HG03575 (cell line): ENCODE measurements at regions not wholly inside any gene's neighbourhood (a gene's known extent, or its start where the extent isn't known, plus 50 kb on each side); places are given as distances from the start of the nearest gene placed in this dataset.

Experiments
- ATAC-seq: cut with Tn5 transposase; IDR thresholded peaks from one replicate; pipeline ENCODE4 v1.9.1; 2021; ENCODE audit not compliant: unreplicated experiment, insufficient number of reproducible peaks, low FRiP score; ENCODE audit errors: extremely low read depth

- ATAC-seq, result no peak
Measured at GRCh38 chr2:222146488-222146887, 152.3 kb downstream of the PAX3 start.

DNA sequence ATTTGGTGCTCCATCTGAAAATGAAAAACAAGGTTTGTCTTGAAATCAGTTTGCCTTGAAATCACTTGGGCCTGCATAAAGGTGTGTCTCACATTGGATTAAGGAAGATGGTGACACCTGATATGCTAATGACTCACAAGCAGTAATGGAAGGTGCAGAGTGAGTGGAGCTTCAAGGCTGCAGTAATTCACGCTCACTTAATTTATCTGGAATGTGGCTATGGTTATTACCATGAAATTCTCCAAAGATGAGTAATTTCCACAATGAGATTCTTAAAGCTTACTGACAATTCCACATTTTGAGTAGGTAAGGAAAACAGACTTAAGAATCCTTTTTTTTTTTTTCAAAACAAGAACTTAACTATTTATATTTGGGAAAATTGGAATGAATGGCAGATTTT lies 156.8 kb downstream of the PAX3 start:
- no peak for ATAC-seq

DNA sequence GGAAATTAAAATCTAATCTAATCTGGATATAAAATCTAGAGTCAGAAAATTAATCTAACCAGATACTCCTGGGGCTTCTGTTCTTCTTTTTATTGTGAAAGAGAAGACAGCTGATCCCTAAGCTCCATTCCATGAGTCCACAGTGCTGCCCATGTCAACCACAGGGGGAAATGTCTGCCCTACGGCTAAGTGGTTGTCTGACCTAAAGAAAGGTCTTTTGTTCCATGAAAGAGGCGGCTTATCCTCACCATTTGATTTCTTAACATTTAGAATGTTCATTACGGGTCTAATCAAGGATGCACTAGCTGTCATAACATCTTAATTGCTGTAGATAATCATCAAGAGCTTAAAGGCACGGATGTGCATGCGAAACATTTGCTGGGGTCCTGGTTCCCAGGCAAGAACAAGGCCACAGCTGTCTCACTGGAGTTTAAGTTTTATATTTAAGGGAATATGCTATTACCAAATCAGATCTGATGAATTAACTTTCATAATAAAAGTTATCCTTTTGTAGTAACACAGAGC lies 162.6 kb downstream of the PAX3 start:
- ATAC-seq, result no peak

DNA sequence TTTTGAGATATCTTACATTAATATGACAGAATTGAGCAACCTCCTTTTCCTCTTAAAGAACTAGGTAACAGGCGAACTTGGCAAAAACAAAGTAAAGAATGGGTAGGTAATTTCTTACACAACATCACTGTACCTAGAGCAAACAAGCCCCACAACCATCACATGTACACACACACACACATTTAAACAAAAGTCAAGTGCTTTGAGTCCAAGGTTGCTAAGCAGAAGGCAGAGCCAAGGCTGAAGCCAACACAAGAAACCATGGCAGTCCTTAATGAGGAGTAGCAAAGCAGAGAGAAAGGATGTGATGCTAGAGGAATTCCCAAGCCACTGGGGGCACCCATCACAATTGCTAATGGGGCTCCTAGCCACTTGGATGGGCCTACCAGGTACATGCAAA lies 164.1 kb downstream of the PAX3 start:
- no peak for ATAC-seq

GRCh38 chr2:222133897-222134296 lies 164.9 kb downstream of the PAX3 start:
- ATAC-seq, result no peak

- ATAC-seq, result no peak
Measured at GRCh38 chr2:222130855-222131254, 167.9 kb downstream of the PAX3 start.

DNA sequence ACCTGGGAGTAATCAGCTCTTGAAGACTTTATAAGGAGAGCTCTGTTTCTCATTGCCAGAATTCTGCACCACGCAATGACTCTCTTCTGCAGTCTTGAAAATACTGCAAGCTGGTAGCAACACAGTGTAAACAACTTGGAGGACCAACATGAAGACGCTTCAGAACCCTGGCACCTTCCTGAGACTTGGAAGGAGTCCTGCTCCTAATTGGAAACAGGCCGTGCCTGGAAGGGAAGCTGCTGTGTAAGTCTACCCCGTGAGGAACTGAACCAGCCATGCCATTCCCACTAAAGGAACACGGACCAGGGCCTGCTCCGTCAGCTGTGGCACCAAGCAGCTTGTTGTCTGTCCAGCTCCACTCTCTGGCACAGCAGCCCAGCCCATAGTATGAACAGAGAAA lies 171.1 kb downstream of the PAX3 start:
- no peak for ATAC-seq

GRCh38 chr2:222120933-222121332 lies 177.9 kb downstream of the PAX3 start:
- ATAC-seq, result no peak

- no peak for ATAC-seq
Measured at GRCh38 chr2:222115296-222115695, 183.5 kb downstream of the PAX3 start.

- ATAC-seq, result no peak
Measured at GRCh38 chr2:222108957-222109585, 189.7 kb downstream of the PAX3 start.

- ATAC-seq, result no peak
Measured at GRCh38 chr2:222108497-222108896, 190.3 kb downstream of the PAX3 start.

DNA sequence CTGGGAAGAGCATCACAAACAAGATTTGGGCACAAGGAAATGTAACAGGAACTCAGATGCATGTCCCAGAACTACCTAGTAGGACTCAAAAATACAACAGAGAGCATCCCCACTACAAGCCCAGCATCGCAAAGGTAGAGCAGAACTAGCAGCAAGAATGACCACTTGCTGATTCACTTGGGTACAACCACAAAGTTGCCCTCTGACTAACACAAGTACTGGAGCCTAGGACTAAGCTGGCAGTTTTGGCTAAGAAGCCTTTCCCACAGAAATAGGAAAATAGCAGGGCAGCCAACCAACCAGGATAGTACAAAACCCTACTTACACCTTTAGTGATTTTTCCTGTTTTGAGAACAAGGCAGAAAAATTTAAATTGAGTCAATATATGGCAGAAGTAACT lies 193.8 kb downstream of the PAX3 start:
- ATAC-seq, result no peak

DNA sequence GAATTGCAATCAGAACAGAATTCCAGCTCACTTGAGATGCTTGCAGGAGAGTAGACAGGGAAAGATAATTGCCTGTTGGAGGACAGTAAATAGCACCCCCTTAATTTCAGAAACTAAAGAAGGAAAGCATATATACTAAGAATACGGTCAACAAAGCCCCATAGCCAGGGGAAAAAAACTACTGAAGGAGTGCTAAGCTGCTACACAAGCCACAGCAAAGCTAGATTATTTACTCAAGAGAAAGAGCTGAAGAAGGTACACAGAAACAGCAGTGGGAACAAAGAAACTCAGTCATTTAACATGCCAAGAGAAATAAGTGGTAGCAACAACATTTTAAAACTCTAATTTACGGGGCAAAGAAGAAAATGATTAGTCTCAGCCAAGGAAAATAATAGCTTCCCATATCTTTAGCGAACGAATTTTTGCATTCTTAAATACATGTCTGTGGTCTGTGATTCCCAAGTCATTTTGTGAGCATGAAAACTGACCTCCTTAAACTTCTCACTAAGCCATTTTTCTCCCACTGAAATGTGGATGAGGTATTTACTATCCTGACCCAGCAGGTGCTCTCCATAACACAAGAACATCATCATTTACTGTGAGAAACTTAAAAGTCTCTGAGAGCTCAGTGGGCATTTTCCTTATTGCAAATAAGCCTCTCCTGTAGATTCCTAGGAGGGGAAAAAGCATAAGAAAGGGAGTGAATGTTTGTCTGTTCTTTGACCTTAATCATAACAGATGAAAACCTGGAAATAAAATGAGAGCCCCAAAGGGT lies 196.0 kb downstream of the PAX3 start:
- no peak for ATAC-seq

GRCh38 chr2:222100704-222101699 lies 197.8 kb downstream of the PAX3 start:
- ATAC-seq, result no peak

GRCh38 chr2:222088561-222088960 lies 210.2 kb downstream of the PAX3 start:
- no peak for ATAC-seq

DNA sequence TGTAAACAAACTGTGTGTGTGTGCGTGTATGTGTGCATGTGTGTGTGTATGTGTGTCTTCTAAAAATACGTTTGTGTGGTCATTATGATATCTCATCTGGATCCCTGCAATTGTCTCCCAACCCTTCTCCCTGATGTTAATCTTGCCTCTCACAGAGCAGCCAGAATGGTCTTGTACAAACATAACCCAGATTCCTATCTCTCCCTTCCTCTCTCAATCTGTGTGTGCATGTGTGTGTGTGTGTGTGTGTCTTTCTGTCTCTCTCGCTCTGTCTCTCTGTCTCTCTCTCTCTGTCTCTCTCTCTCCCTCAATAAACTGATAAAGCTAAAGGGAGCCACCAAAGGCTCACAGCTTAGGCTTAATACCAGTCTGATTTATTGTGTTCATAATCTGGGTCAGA lies 210.8 kb downstream of the PAX3 start:
- ATAC-seq, result no peak

DNA sequence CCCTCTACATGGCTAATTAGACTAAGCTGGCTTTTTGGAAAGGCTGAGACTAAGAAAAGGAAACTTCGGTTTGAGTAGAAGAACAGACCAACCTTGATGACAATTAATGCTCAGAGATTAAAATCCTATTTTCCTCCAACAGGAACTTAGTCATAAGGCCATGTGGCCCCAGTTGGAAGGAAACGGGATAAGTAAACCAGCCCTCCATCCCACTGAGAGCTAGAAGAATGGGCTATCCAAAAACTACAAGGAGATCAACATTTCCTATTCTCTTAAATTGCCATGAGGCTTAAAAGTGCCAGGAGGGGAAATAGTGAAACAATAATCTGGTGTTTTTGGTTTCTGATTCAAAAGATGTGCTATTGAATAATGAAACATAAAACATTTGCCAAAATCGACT lies 216.6 kb downstream of the PAX3 start:
- ATAC-seq, result no peak

GRCh38 chr2:222080141-222080540 lies 218.7 kb downstream of the PAX3 start:
- ATAC-seq, result no peak

DNA sequence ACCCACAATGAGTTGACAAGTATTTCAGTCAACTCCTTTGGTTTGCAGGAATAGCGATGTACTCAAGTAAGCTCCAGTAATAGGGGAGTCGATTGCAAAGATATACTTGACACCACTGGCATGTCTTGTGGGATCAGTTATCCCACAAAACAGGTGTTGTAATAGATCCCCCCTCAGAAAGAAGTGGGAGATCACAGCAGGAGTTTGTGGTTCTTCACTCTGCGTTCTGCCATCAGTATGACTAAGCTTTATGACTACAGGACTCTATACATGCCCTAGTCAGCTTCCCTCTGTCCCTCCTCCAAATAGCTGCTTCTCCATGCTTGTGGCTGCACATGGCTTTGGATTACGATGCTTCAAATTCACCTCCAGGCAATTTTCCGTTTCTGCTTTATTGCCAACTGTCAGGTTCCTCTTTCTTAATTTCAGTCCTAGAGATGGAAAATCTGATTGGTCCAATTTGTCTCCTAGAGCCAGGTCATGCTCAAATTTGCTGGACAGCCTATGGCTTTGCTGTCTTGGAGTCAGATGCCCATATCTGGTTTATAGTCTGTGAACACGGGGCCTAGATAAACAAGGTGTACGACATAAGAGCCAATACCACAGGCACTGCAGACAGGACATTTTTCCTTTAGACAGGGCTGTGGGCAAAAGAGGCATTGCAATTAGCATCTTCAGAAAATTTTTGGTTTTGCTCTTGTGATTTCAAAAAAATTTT lies 221.7 kb downstream of the PAX3 start:
- ATAC-seq, result no peak
